ENCODE measurements at regions not wholly inside any gene's neighbourhood (a gene's known extent, or its start where the extent isn't known, plus 50 kb on each side); places are given as distances from the start of the nearest gene placed in this dataset.

DNA sequence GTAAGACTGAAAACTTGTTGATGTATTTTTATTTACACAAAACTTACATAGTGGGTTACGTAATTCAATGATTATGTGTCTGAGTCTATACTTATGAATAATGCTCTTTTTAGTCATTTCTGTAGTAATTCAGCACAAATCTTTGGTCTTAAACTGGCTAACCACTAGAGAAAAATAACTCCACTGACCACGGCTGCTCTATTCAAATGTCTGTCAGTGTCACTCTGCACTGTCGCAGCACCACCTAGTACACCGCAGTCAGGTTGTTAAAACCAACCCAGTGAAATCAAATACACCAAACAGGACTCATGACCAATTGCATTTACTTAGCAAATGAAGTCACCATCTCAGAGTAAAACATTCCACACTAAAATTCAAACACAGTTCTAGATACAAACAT lies 93.5 kb upstream of the CCDC28A start:
- TF ChIP-seq, protein P1, sequence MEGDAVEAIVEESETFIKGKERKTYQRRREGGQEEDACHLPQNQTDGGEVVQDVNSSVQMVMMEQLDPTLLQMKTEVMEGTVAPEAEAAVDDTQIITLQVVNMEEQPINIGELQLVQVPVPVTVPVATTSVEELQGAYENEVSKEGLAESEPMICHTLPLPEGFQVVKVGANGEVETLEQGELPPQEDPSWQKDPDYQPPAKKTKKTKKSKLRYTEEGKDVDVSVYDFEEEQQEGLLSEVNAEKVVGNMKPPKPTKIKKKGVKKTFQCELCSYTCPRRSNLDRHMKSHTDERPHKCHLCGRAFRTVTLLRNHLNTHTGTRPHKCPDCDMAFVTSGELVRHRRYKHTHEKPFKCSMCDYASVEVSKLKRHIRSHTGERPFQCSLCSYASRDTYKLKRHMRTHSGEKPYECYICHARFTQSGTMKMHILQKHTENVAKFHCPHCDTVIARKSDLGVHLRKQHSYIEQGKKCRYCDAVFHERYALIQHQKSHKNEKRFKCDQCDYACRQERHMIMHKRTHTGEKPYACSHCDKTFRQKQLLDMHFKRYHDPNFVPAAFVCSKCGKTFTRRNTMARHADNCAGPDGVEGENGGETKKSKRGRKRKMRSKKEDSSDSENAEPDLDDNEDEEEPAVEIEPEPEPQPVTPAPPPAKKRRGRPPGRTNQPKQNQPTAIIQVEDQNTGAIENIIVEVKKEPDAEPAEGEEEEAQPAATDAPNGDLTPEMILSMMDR (conservative IDR thresholded peaks at IDR 0.05 in 1 of 2, IDR thresholded peaks at IDR 0.05 in 1 of 2; ENCODE audit: extremely low read depth in 1 of 2, insufficient read depth in 1 of 2, low read depth in 1 of 2, low read length in 2 of 2), result no peak
- no peak for TF ChIP-seq EZH2 (IDR thresholded peaks at IDR 0.05; ENCODE audit: borderline replicate concordance, low read length)

Data from mammary epithelial cell (primary cell).